ENCODE measurements at regions not wholly inside any gene's neighbourhood (a gene's known extent, or its start where the extent isn't known, plus 50 kb on each side); places are given as distances from the start of the nearest gene placed in this dataset.

DNA sequence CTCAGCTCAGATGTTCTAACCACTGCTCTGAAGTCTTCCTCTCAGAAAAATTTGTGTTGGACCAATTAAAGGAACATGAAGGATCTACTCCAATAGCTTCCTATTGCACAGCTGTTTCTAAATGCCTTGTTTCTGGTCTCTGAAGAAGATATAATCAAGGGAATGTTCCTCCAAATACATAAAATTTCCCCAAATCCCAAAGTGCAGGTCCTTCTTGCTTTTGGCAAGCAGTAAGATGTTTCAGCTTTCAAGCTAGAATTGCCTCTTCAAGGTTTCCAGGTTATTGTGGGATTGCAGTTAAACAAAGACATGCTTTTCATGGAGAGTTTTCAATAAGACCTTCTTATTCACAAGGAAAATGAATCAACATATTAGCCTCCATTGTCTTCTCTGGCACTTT, 574.5 kb upstream of the SLIT2 start:
- H3K4me3 ChIP-seq (replicated peaks in 1 of 3; ENCODE audit: insufficient read depth in 1 of 3, low read depth in 1 of 3, low read length in 3 of 3) = no peak overlapping the region
- no peak overlapping the region for H3K27ac ChIP-seq (ENCODE audit: insufficient read depth, low read depth, low read length)
- H4K20me1 ChIP-seq (replicated peaks; ENCODE audit: control insufficient read depth, extremely low read depth, insufficient read depth, low read length) = no peaks in the 10 kb centered on the region
- intact Hi-C loops (cut with micrococcal nuclease) = no loop called here
- no peaks in the 10 kb centered on the region for H3K36me3 ChIP-seq (ENCODE audit: control insufficient read depth in 2 of 2, extremely low read depth in 1 of 2, insufficient read depth in 2 of 2, low read length in 2 of 2)
- ChIA-PET CTCF (no interaction called here), POLR2A (no interaction called here)
- no peaks in the 10 kb centered on the region for H3K27me3 ChIP-seq (ENCODE audit: control insufficient read depth in 2 of 2, insufficient read depth in 2 of 2, low read length in 2 of 2)
- H3K9ac ChIP-seq (replicated peaks; ENCODE audit: extremely low read depth, insufficient read depth, low read length) = no peak overlapping the region
- no TSS peak for BruUV-seq (replicated peaks)
- H3K4me1 ChIP-seq (ENCODE audit: control insufficient read depth, extremely low read depth, insufficient read depth, low read length) = no peaks in the 10 kb centered on the region
- no peaks in the 10 kb centered on the region for H3K79me2 ChIP-seq (ENCODE audit: control insufficient read depth, insufficient read depth, low read length)
- no peaks in the 10 kb centered on the region for H3K9me1 ChIP-seq (replicated peaks; ENCODE audit: control insufficient read depth, extremely low read depth, insufficient read depth, low read length)
- dilution Hi-C loops (cut with MboI; ENCODE audit: extremely low pct_ligation_motif_present, low sequenced_read_pairs) = no loop called here
- FAIRE-seq (no peak), DNase-seq (ENCODE audit: low read depth, low spot score) (no peak)
- no peaks in the 10 kb centered on the region for H3K9me3 ChIP-seq (replicated peaks; ENCODE audit: control insufficient read depth, insufficient read depth, low read length)
- no peak overlapping the region for H3K4me2 ChIP-seq (ENCODE audit: insufficient read depth, low read length)
- TF ChIP-seq, protein P1, sequence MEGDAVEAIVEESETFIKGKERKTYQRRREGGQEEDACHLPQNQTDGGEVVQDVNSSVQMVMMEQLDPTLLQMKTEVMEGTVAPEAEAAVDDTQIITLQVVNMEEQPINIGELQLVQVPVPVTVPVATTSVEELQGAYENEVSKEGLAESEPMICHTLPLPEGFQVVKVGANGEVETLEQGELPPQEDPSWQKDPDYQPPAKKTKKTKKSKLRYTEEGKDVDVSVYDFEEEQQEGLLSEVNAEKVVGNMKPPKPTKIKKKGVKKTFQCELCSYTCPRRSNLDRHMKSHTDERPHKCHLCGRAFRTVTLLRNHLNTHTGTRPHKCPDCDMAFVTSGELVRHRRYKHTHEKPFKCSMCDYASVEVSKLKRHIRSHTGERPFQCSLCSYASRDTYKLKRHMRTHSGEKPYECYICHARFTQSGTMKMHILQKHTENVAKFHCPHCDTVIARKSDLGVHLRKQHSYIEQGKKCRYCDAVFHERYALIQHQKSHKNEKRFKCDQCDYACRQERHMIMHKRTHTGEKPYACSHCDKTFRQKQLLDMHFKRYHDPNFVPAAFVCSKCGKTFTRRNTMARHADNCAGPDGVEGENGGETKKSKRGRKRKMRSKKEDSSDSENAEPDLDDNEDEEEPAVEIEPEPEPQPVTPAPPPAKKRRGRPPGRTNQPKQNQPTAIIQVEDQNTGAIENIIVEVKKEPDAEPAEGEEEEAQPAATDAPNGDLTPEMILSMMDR (IDR thresholded peaks at IDR 0.05; ENCODE audit: extremely low read depth in 1 of 2, insufficient read depth in 1 of 2, low read depth in 1 of 2, low read length in 2 of 2) = no peak
- TF ChIP-seq FOS (IDR thresholded peaks at IDR 0.05; ENCODE audit: borderline replicate concordance, insufficient read depth, low read length) (no peak), GATA2 (IDR thresholded peaks at IDR 0.05; ENCODE audit: insufficient read depth, insufficient read length, low read depth, low read length) (no peak), MYC (IDR thresholded peaks at IDR 0.05; ENCODE audit: low read depth, low read length) (no peak), JUN (IDR thresholded peaks at IDR 0.05; ENCODE audit: borderline replicate concordance, insufficient read depth, insufficient read length, low read depth) (no peak), POLR2A (IDR thresholded peaks at IDR 0.05; ENCODE audit: low read depth, low read length) (no peak), POLR2AphosphoS5 (IDR thresholded peaks at IDR 0.05; ENCODE audit: insufficient read depth, low read depth, low read length) (no peak), EZH2 (IDR thresholded peaks at IDR 0.05; ENCODE audit: borderline replicate concordance, low read depth, low read length, severe bottlenecking) (no peak)
- TF ChIP-seq, protein P2, sequence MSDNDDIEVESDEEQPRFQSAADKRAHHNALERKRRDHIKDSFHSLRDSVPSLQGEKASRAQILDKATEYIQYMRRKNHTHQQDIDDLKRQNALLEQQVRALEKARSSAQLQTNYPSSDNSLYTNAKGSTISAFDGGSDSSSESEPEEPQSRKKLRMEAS (IDR thresholded peaks at IDR 0.05; ENCODE audit: insufficient read depth, insufficient read length) = no peak
- no peak overlapping the region for H2AFZ ChIP-seq (ENCODE audit: low read depth, low read length)

Data from endothelial cell of umbilical vein (primary cell).